ENCODE measurements at regions not wholly inside any gene's neighbourhood (a gene's known extent, or its start where the extent isn't known, plus 50 kb on each side); places are given as distances from the start of the nearest gene placed in this dataset.

DNA sequence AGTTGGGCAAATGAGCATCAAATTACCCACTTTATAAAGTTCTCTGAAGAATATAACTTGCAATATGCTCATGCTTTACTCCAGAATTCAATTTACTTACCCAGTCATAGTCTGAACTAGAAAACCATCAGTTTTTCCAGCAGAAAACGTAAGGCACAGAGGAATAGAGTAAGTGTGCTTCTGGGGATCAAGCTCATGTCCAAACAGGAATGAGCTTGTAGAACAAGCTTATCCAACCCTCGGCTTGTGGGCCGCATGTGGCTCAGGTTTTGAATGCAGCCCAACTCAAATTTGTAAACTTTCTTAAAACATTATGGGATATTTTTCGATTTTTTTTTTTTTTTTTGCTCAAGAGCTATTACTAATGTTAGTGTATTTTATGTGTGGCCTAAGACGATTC, 308.5 kb upstream of the KLF12 start:
- H3K79me2 ChIP-seq (ENCODE audit: low read length): no peaks in the 10 kb centered on the region
- H3K27me3 ChIP-seq (replicated peaks; ENCODE audit: insufficient read depth, low read length): no peaks in the 10 kb centered on the region
- no peaks in the 10 kb centered on the region for H3K9me3 ChIP-seq (replicated peaks; ENCODE audit: insufficient read depth, low read length)
- no peaks in the 10 kb centered on the region for H4K20me1 ChIP-seq (ENCODE audit: insufficient read depth, low read length)
- no peaks in the 10 kb centered on the region for H3K36me3 ChIP-seq (replicated peaks; ENCODE audit: insufficient read depth, low read length)
- no peak overlapping the region for H3K9ac ChIP-seq (ENCODE audit: low read length)
- no peak overlapping the region for H3K4me3 ChIP-seq (ENCODE audit: low read length)
- no peak for DNase-seq
- H2AFZ ChIP-seq (ENCODE audit: low read length): no peak overlapping the region
- H3K27ac ChIP-seq (ENCODE audit: low read length): no peak overlapping the region
- no peaks in the 10 kb centered on the region for H3K9me2 ChIP-seq (replicated peaks; ENCODE audit: insufficient read depth, low read length)
- no peaks in the 10 kb centered on the region for H3F3A ChIP-seq (ENCODE audit: insufficient read depth, low read length)
- no peak overlapping the region for H3K4me2 ChIP-seq (ENCODE audit: low read depth, low read length)
- no peaks in the 10 kb centered on the region for H3K4me1 ChIP-seq (ENCODE audit: low read length)
- no peak for TF ChIP-seq EZH2 (optimal IDR thresholded peaks at IDR 0.05; ENCODE audit: low read depth, low read length)
- no peak for TF ChIP-seq EZH2phosphoT487 (IDR thresholded peaks at IDR 0.05; ENCODE audit: low read length)
- TF ChIP-seq, protein P1, sequence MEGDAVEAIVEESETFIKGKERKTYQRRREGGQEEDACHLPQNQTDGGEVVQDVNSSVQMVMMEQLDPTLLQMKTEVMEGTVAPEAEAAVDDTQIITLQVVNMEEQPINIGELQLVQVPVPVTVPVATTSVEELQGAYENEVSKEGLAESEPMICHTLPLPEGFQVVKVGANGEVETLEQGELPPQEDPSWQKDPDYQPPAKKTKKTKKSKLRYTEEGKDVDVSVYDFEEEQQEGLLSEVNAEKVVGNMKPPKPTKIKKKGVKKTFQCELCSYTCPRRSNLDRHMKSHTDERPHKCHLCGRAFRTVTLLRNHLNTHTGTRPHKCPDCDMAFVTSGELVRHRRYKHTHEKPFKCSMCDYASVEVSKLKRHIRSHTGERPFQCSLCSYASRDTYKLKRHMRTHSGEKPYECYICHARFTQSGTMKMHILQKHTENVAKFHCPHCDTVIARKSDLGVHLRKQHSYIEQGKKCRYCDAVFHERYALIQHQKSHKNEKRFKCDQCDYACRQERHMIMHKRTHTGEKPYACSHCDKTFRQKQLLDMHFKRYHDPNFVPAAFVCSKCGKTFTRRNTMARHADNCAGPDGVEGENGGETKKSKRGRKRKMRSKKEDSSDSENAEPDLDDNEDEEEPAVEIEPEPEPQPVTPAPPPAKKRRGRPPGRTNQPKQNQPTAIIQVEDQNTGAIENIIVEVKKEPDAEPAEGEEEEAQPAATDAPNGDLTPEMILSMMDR (IDR thresholded peaks at IDR 0.05; ENCODE audit: low read length): no peak

DNA sequence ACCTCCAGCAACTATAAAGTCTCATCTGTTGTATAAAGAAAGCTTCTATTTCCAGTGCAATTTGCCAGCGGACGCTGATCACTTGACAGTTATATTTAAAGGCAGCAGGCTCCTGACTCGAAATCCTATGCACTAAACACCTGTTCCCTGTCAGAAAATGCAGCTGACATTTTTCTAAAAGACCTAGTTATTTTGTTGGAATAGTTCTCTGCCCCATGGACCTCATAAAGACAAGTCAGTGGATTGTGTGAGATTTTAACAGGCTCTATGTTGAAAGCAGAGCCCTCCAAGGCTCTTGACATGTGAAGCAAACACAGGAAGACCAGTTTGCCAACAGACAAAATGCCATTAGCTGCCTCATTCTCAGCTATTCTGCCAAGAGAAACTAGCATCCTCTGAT, 304.7 kb upstream of the KLF12 start:
- no peak for DNase-seq
- Histone ChIP-seq H4K20me1 (ENCODE audit: insufficient read depth, low read length) (no peaks in the 10 kb centered on the region), H3K79me2 (ENCODE audit: low read length) (no peaks in the 10 kb centered on the region), H3K36me3 (replicated peaks; ENCODE audit: insufficient read depth, low read length) (no peaks in the 10 kb centered on the region), H3K9ac (ENCODE audit: low read length) (no peak overlapping the region), H3K9me3 (replicated peaks; ENCODE audit: insufficient read depth, low read length) (no peaks in the 10 kb centered on the region), H3K4me1 (ENCODE audit: low read length) (no peaks in the 10 kb centered on the region), H2AFZ (ENCODE audit: low read length) (no peak overlapping the region), H3K4me3 (ENCODE audit: low read length) (no peak overlapping the region), H3K27ac (ENCODE audit: low read length) (no peak overlapping the region), H3K4me2 (ENCODE audit: low read depth, low read length) (no peak overlapping the region), H3K9me2 (replicated peaks; ENCODE audit: insufficient read depth, low read length) (no peaks in the 10 kb centered on the region), H3F3A (ENCODE audit: insufficient read depth, low read length) (no peaks in the 10 kb centered on the region), H3K27me3 (replicated peaks; ENCODE audit: insufficient read depth, low read length) (no peaks in the 10 kb centered on the region)
- TF ChIP-seq, protein P1 (IDR thresholded peaks at IDR 0.05; ENCODE audit: low read length): no peak
- no peak for TF ChIP-seq EZH2 (optimal IDR thresholded peaks at IDR 0.05; ENCODE audit: low read depth, low read length)
- TF ChIP-seq EZH2phosphoT487 (IDR thresholded peaks at IDR 0.05; ENCODE audit: low read length): no peak

- Histone ChIP-seq H3K4me1 (ENCODE audit: low read length) (no peaks in the 10 kb centered on the region), H3K9me3 (replicated peaks; ENCODE audit: insufficient read depth, low read length) (no peaks in the 10 kb centered on the region), H3K4me3 (ENCODE audit: low read length) (no peak overlapping the region), H3K9ac (ENCODE audit: low read length) (no peak overlapping the region), H3K79me2 (ENCODE audit: low read length) (no peaks in the 10 kb centered on the region), H3K27me3 (replicated peaks; ENCODE audit: insufficient read depth, low read length) (no peaks in the 10 kb centered on the region), H3K9me2 (replicated peaks; ENCODE audit: insufficient read depth, low read length) (no peaks in the 10 kb centered on the region), H3K36me3 (replicated peaks; ENCODE audit: insufficient read depth, low read length) (no peaks in the 10 kb centered on the region), H2AFZ (ENCODE audit: low read length) (no peak overlapping the region), H3K27ac (ENCODE audit: low read length) (no peak overlapping the region), H3F3A (ENCODE audit: insufficient read depth, low read length) (no peaks in the 10 kb centered on the region), H4K20me1 (ENCODE audit: insufficient read depth, low read length) (no peaks in the 10 kb centered on the region), H3K4me2 (ENCODE audit: low read depth, low read length) (no peak overlapping the region)
- no peak for DNase-seq
- no peak for TF ChIP-seq EZH2phosphoT487 (IDR thresholded peaks at IDR 0.05; ENCODE audit: low read length)
- TF ChIP-seq, protein P1 (IDR thresholded peaks at IDR 0.05; ENCODE audit: low read length): no peak
- TF ChIP-seq EZH2 (optimal IDR thresholded peaks at IDR 0.05; ENCODE audit: low read depth, low read length): no peak
These were observed 300.6 kb upstream of the KLF12 start for GRCh38 chr13:74434782-74435181.
